Parathyroid adenoma (tissue), 2 donors: ENCODE measurements at regions not wholly inside any gene's neighbourhood (a gene's known extent, or its start where the extent isn't known, plus 50 kb on each side); places are given as distances from the start of the nearest gene placed in this dataset.

Source experiments
- H2AFZ ChIP-seq: fragments of 300-600 bp; sonication (generic); one replicate; pipeline ENCODE4 v1.7.0; 2017; ENCODE audit warnings: antibody characterized with exemption, mild to moderate bottlenecking
- H3K27ac ChIP-seq: fragments of 300-600 bp; sonication (generic); one replicate; pipeline ENCODE4 v1.7.0; 2017
- H3K27me3 ChIP-seq: fragments of 300-600 bp; sonication (generic); one replicate; pipeline ENCODE4 v1.7.0; 2017; ENCODE audit warnings: low read length; ENCODE audit not compliant: control insufficient read depth, insufficient read depth
- H3K36me3 ChIP-seq: fragments of 300-600 bp; sonication (generic); one replicate; pipeline ENCODE4 v1.7.0; 2017; ENCODE audit warnings: low read length; ENCODE audit not compliant: control insufficient read depth, insufficient read depth
- H3K4me1 ChIP-seq: fragments of 300-600 bp; sonication (generic); one replicate; pipeline ENCODE4 v1.7.0; 2017; ENCODE audit warnings: control low read depth
- H3K4me2 ChIP-seq: fragments of 300-600 bp; sonication (generic); one replicate; pipeline ENCODE4 v1.7.0; 2017; ENCODE audit warnings: low read length
- H3K4me3 ChIP-seq: fragments of 300-600 bp; sonication (generic); one replicate; pipeline ENCODE4 v1.7.0; 2017; ENCODE audit warnings: low read depth, low read length
- H3K79me2 ChIP-seq: fragments of 300-600 bp; sonication (generic); one replicate; pipeline ENCODE4 v1.7.0; 2017; ENCODE audit warnings: control low read depth
- H3K9ac ChIP-seq: fragments of 300-600 bp; sonication (generic); one replicate; pipeline ENCODE4 v1.7.0; 2017; ENCODE audit warnings: mild to moderate bottlenecking
- H3K9me3 ChIP-seq: fragments of 300-600 bp; sonication (generic); one replicate; pipeline ENCODE4 v1.7.0; 2017; ENCODE audit warnings: low read length; ENCODE audit not compliant: control insufficient read depth
- TF ChIP-seq, protein P1 (sequence below): fragments of 300-600 bp; sonication (generic); IDR thresholded peaks from one replicate; pipeline ENCODE4 v1.7.0; 2017; ENCODE audit warnings: antibody characterized with exemption, mild to moderate bottlenecking
- donor health status: primary hyperparathyroidism.

DNA sequence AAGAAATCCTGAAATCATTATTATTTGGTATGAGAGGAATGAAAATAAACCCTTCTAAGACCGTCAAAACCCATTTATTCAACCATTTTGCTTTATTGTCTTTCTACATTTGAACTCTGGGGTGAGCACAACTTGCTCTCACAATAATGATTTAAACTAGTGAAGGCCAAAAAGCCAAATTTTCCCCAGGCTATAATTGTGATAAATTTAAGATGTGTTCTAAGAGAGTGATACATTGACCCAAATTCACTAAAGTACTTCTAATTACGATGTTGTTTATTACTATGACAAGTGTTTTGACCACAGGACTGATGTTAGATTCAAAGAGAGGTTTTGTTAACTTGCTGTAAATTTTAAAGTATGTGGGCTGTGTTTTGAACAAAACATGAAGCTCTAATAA is 670.9 kb upstream of the NR5A2 start:
- H3K4me1 ChIP-seq: no peaks in the 10 kb centered on the region
- TF ChIP-seq, protein P1, sequence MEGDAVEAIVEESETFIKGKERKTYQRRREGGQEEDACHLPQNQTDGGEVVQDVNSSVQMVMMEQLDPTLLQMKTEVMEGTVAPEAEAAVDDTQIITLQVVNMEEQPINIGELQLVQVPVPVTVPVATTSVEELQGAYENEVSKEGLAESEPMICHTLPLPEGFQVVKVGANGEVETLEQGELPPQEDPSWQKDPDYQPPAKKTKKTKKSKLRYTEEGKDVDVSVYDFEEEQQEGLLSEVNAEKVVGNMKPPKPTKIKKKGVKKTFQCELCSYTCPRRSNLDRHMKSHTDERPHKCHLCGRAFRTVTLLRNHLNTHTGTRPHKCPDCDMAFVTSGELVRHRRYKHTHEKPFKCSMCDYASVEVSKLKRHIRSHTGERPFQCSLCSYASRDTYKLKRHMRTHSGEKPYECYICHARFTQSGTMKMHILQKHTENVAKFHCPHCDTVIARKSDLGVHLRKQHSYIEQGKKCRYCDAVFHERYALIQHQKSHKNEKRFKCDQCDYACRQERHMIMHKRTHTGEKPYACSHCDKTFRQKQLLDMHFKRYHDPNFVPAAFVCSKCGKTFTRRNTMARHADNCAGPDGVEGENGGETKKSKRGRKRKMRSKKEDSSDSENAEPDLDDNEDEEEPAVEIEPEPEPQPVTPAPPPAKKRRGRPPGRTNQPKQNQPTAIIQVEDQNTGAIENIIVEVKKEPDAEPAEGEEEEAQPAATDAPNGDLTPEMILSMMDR: no peak

DNA sequence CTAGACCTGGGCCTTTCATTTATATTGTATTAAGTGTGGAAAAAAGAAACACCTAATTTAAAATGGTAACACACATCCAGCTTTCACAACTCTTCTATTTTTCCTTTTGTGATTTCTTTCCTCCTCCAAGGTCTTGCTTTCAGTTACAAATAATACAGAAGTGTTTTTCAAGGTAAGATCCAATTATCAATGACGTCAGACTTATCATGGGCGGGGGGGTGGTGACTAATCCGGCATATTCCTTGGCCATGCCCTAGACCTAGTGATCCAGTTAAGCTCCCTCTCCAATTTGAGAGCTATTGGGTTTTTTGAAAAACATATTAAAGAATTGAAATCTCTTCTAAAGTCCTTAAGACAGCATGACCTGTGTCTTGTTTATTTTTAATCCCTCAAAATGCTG is 669.9 kb upstream of the NR5A2 start:
- no peaks in the 10 kb centered on the region for H3K27me3 ChIP-seq
- H3K9ac ChIP-seq: no peak overlapping the region
- H3K36me3 ChIP-seq: no peaks in the 10 kb centered on the region
- no peak overlapping the region for H3K4me2 ChIP-seq
- H3K4me3 ChIP-seq: no peak overlapping the region
- H3K4me1 ChIP-seq: no peaks in the 10 kb centered on the region
- TF ChIP-seq, protein P1: no peak
- H3K79me2 ChIP-seq: no peaks in the 10 kb centered on the region
- no peak overlapping the region for H2AFZ ChIP-seq
- no peak overlapping the region for H3K27ac ChIP-seq
- no peaks in the 10 kb centered on the region for H3K9me3 ChIP-seq

More for the DNA sequence above, 670.9 kb upstream of the NR5A2 start:
- Histone ChIP-seq H3K27me3 (no peaks in the 10 kb centered on the region), H3K9ac (no peak overlapping the region), H3K4me2 (no peak overlapping the region), H2AFZ (no peak overlapping the region), H3K27ac (no peak overlapping the region), H3K4me3 (no peak overlapping the region), H3K79me2 (no peaks in the 10 kb centered on the region), H3K36me3 (no peaks in the 10 kb centered on the region), H3K9me3 (no peaks in the 10 kb centered on the region)

GRCh38 chr1:199362996-199363395 is 664.5 kb upstream of the NR5A2 start:
- Histone ChIP-seq H3K79me2 (no peaks in the 10 kb centered on the region), H3K9ac (no peak overlapping the region), H3K4me2 (no peak overlapping the region), H3K36me3 (no peaks in the 10 kb centered on the region), H3K4me3 (no peak overlapping the region), H3K4me1 (no peaks in the 10 kb centered on the region), H2AFZ (no peak overlapping the region), H3K9me3 (no peaks in the 10 kb centered on the region), H3K27ac (no peak overlapping the region), H3K27me3 (no peaks in the 10 kb centered on the region)
- TF ChIP-seq, protein P1: no peak

- Histone ChIP-seq H3K79me2 (no peaks in the 10 kb centered on the region), H3K4me2 (no peak overlapping the region), H3K36me3 (no peaks in the 10 kb centered on the region), H3K4me3 (no peak overlapping the region), H3K27ac (no peak overlapping the region), H2AFZ (no peak overlapping the region), H3K27me3 (no peaks in the 10 kb centered on the region), H3K4me1 (no peaks in the 10 kb centered on the region), H3K9me3 (no peaks in the 10 kb centered on the region), H3K9ac (no peak overlapping the region)
- TF ChIP-seq, protein P1: no peak
Measured at GRCh38 chr1:199373139-199373538, 654.4 kb upstream of the NR5A2 start.

DNA sequence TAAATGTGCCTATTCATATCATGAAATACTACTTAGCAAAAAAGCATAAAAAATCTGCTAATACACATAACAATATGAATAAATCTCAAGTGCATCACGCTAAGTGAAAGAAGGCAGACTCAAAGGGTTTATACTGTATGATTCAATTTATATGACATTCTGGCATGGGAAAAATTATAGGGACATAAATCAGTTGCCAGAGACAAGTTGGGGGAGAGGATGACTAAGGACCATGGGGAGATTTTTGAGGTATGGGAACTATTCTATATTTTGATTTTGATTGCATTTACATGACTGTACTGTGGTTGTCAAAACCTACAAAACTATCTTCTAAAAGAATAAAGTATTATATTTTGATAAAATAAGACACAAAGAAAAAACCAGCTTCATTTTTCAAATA is 650.3 kb upstream of the NR5A2 start:
- Histone ChIP-seq H3K79me2 (no peaks in the 10 kb centered on the region), H3K4me1 (no peaks in the 10 kb centered on the region), H3K27me3 (no peaks in the 10 kb centered on the region), H2AFZ (no peak overlapping the region), H3K9me3 (no peaks in the 10 kb centered on the region), H3K27ac (no peak overlapping the region), H3K4me3 (no peak overlapping the region), H3K9ac (no peak overlapping the region), H3K36me3 (no peaks in the 10 kb centered on the region), H3K4me2 (no peak overlapping the region)
- TF ChIP-seq, protein P1: no peak
